Esophagus muscularis mucosa (tissue), 4 donors: ENCODE measurements at regions not wholly inside any gene's neighbourhood (a gene's known extent, or its start where the extent isn't known, plus 50 kb on each side); places are given as distances from the start of the nearest gene placed in this dataset.

Experiments
- DNase-seq: peaks from one replicate; pipeline ENCODE4 v3.0.0-alpha.2; 2017; ENCODE audit errors: extremely low spot score
- H3K27ac ChIP-seq, 4 donors: fragments of 200-600 bp; sonication (generic); replicated peaks in 1 of 4; 1 replicate in 3 of 4; 2 replicates in 1 of 4; pipeline ENCODE4 v1.5.1; 2016 to 2019; ENCODE audit warnings: mild to moderate bottlenecking in 1 of 4
- H3K27me3 ChIP-seq, 4 donors: fragments of 200-600 bp; sonication (generic); one replicate each; pipeline versions ENCODE4 v1.5.1 to v1.6.0; 2016 to 2019
- H3K36me3 ChIP-seq, 4 donors: fragments of 200-600 bp; sonication (generic); one replicate each; pipeline ENCODE4 v1.5.1; 2016 to 2019
- H3K4me1 ChIP-seq, 4 donors: fragments of 200-600 bp; sonication (generic); one replicate each; pipeline ENCODE4 v1.5.1; 2016 to 2019
- H3K4me3 ChIP-seq, 4 donors: fragments of 200-600 bp; sonication (generic); 1 replicate in 2 of 4; 2 replicates in 2 of 4; pipeline ENCODE4 v1.5.1; 2016 to 2019; ENCODE audit warnings: mild to moderate bottlenecking in 4 of 4, moderate library complexity in 1 of 4
- H3K9me3 ChIP-seq, 4 donors: fragments of 200-600 bp; sonication (generic); 1 replicate in 3 of 4; 2 replicates in 1 of 4; pipeline ENCODE4 v1.5.1; 2016 to 2019
- EP300 ChIP-seq: sonication (generic); formaldehyde crosslinking; IDR thresholded peaks from one replicate; pipeline ENCODE4 v1.6.1; 2017; ENCODE audit warnings: antibody characterized with exemption
- POLR2A ChIP-seq: fragments of 450-650 bp; IDR thresholded peaks from one replicate; pipeline ENCODE4 v1.6.1; 2017; ENCODE audit warnings: antibody characterized with exemption, moderate library complexity, mild to moderate bottlenecking, low read depth
- POLR2AphosphoS5 ChIP-seq, 2 donors: sonication (generic); formaldehyde crosslinking; IDR thresholded peaks; one replicate each; pipeline ENCODE4 v1.6.1; 2017; ENCODE audit warnings: antibody characterized with exemption in 2 of 2
- WGBS: methylation state at CpG from one replicate; pipeline ENCODE4 v1.1.5; 2018; 5-methylcytosine and 5-hydroxymethylcytosine counted together
- intact Hi-C: fragments of 100-400 bp; cut with DNase I; formaldehyde crosslinking; loops from one replicate; pipeline ENCODE4 v1.15.1; 2023
- TF ChIP-seq, protein P1 (sequence below), 3 experiments: fragments of 200-600 bp in 2 of 3; fragments of 450-650 bp in 1 of 3; sonication (generic) in 2 of 3; IDR thresholded peaks; one replicate each; pipeline ENCODE4 v1.5.1; 2017 to 2019; ENCODE audit warnings: antibody characterized with exemption in 3 of 3, mild to moderate bottlenecking in 2 of 3, moderate library complexity in 1 of 3

GRCh38 chr2:180328795-180329422 lies 321.8 kb upstream of the CWC22 start:
- WGBS: 82% methylated on average over 1 of the region's 1 CpG
- H3K27ac ChIP-seq: no peak overlapping the region
- no peaks in the 10 kb centered on the region for H3K4me1 ChIP-seq
- H3K9me3 ChIP-seq: no peaks in the 10 kb centered on the region
- no peak for DNase-seq
- H3K36me3 ChIP-seq: no peaks in the 10 kb centered on the region
- no peaks in the 10 kb centered on the region for H3K27me3 ChIP-seq
- intact Hi-C loops: no loop called here
- H3K4me3 ChIP-seq: no peak overlapping the region
- TF ChIP-seq, protein P1, sequence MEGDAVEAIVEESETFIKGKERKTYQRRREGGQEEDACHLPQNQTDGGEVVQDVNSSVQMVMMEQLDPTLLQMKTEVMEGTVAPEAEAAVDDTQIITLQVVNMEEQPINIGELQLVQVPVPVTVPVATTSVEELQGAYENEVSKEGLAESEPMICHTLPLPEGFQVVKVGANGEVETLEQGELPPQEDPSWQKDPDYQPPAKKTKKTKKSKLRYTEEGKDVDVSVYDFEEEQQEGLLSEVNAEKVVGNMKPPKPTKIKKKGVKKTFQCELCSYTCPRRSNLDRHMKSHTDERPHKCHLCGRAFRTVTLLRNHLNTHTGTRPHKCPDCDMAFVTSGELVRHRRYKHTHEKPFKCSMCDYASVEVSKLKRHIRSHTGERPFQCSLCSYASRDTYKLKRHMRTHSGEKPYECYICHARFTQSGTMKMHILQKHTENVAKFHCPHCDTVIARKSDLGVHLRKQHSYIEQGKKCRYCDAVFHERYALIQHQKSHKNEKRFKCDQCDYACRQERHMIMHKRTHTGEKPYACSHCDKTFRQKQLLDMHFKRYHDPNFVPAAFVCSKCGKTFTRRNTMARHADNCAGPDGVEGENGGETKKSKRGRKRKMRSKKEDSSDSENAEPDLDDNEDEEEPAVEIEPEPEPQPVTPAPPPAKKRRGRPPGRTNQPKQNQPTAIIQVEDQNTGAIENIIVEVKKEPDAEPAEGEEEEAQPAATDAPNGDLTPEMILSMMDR (IDR thresholded peaks at IDR 0.05): no peak
- TF ChIP-seq POLR2A (no peak), EP300 (no peak), POLR2AphosphoS5 (IDR thresholded peaks at IDR 0.05) (no peak)

DNA sequence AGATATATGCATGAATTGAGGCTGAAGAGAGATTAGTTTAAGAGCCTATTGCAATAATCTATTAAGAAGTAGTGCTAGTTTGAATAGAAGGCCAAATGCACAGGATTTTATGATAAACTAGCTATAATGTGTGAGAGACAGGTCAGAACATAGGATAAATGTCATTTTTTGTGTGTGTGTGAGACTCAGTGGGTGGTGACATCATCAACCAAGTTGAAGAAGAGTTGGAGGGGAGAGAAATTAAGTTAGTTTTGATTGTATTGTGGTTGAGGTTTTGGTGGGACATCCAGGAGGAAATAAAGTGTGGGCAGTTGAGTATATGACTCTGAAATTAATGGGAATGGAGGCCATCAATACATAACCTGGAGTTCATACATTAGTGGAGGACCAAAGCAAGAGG lies 320.1 kb upstream of the CWC22 start:
- Histone ChIP-seq H3K4me1 (peaks cover 0 to 4% (median 0%) of the 10 kb centered on the region in 4 donors), H3K4me3 (no peak overlapping the region), H3K27ac (no peak overlapping the region), H3K9me3 (no peaks in the 10 kb centered on the region), H3K36me3 (no peaks in the 10 kb centered on the region), H3K27me3 (no peaks in the 10 kb centered on the region)
- TF ChIP-seq POLR2A (no peak), POLR2AphosphoS5 (IDR thresholded peaks at IDR 0.05) (no peak), EP300 (no peak)
- TF ChIP-seq, protein P1 (IDR thresholded peaks at IDR 0.05): no peak
- no peak for DNase-seq
- intact Hi-C loops: no loop called here

GRCh38 chr2:180325416-180326120 lies 318.5 kb upstream of the CWC22 start:
- 68% methylated on average over 2 of the region's 2 CpGs for WGBS
- intact Hi-C loops: no loop called here

DNA sequence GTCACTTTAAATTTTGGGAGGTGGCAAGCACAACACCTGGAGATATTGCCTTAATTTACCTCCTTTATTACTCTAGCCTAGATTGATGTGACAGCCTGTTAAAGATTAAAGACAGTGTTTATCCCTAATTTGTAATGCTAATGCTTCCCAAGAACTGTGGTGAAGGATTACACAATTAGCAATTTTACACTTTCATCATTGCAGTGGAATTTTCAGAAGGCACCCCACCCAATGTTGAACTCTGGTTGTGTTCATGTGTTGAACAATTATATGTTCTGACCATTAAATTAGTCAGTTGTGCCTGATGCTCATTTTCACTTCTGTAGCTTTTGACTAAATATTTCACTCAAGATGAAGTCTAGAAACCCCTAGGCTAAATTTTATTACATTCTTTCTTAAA lies 317.1 kb upstream of the CWC22 start:
- H3K27ac ChIP-seq: no peak overlapping the region
- no peaks in the 10 kb centered on the region for H3K9me3 ChIP-seq
- H3K4me3 ChIP-seq: no peak overlapping the region
- H3K4me1 ChIP-seq: peaks cover 0 to 4% (median 0%) of the 10 kb centered on the region in 4 donors
- TF ChIP-seq POLR2AphosphoS5 (IDR thresholded peaks at IDR 0.05) (no peak), POLR2A (no peak)
- TF ChIP-seq, protein P1 (IDR thresholded peaks at IDR 0.05): no peak
- no peaks in the 10 kb centered on the region for H3K27me3 ChIP-seq
- no peaks in the 10 kb centered on the region for H3K36me3 ChIP-seq
- intact Hi-C loops: no loop called here
- no peak for DNase-seq

More at GRCh38 chr2:180325416-180326120, 318.5 kb upstream of the CWC22 start:
- H3K4me1 ChIP-seq: peaks cover 0 to 4% (median 0%) of the 10 kb centered on the region in 4 donors
- no peaks in the 10 kb centered on the region for H3K27me3 ChIP-seq
- DNase-seq: no peak
- no peak overlapping the region for H3K4me3 ChIP-seq
- no peaks in the 10 kb centered on the region for H3K9me3 ChIP-seq
- no peaks in the 10 kb centered on the region for H3K36me3 ChIP-seq
- TF ChIP-seq POLR2A (no peak), EP300 (no peak), POLR2AphosphoS5 (IDR thresholded peaks at IDR 0.05) (no peak)
- TF ChIP-seq, protein P1 (IDR thresholded peaks at IDR 0.05): no peak
- H3K27ac ChIP-seq: no peak overlapping the region

DNA sequence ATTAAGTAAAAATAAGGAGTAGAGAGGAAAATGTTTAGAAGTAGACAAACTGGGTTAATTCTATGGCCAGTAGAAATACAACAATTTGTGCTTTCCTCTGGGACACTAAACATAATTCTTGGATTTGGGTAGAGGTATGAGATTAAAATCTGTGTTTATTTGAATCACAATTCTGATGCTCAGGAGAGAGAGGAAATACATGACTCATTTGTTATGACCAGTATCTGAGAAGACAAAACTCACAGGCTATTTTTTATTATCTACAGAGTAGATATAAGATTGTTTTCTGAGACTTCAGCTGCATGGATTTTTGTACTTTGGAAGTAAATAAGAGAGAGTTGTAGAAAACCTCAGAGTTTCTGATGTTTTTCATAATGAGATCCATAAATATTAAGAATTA lies 315.7 kb upstream of the CWC22 start:
- no peak for TF ChIP-seq POLR2AphosphoS5 (IDR thresholded peaks at IDR 0.05)
- TF ChIP-seq EP300: no peak
- TF ChIP-seq POLR2A: no peak
- TF ChIP-seq, protein P1 (IDR thresholded peaks at IDR 0.05): no peak
- Histone ChIP-seq H3K4me1 (peaks cover 0 to 4% (median 0%) of the 10 kb centered on the region in 4 donors), H3K9me3 (no peaks in the 10 kb centered on the region), H3K36me3 (no peaks in the 10 kb centered on the region), H3K27me3 (no peaks in the 10 kb centered on the region), H3K27ac (no peak overlapping the region), H3K4me3 (no peak overlapping the region)
- DNase-seq: no peak
- intact Hi-C loops: no loop called here
